ENCODE measurements at regions not wholly inside any gene's neighbourhood (a gene's known extent, or its start where the extent isn't known, plus 50 kb on each side); places are given as distances from the start of the nearest gene placed in this dataset.

DNA sequence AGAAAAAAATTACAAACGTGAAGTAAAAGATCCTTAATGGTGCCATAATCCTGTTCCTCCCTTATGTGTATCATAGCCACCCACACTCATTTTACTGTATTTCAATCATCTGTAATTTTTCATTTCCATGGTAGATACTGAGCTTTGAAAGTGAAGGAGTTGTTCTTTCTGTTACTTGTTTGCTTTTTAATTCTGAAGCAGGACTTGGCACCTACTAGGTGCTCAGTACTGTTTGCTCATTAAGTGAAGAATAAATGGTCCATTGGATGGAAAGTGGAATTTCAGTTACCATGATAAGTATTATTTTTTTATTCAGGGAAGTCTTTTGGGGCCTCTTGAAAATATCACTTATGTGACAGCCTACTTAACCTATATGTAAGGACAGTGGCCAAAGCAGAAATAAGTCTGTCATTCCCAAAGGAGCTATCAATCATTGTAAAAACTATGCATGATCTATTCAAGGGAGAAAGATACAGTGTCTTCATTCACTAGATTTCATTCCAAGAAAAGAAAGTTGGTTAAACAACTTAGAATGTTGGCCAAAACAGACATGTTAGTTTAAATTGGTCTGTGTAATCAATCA is 1244.4 kb upstream of the SEL1L start:
- Histone ChIP-seq H3K27me3 (replicated peaks; ENCODE audit: insufficient read depth) (no peaks in the 10 kb centered on the region), H2AFZ (no peak overlapping the region), H3K36me3 (ENCODE audit: low read depth) (no peaks in the 10 kb centered on the region), H4K20me1 (ENCODE audit: insufficient read depth) (no peaks in the 10 kb centered on the region), H3K9me3 (ENCODE audit: low read depth) (no peaks in the 10 kb centered on the region), H3K9ac (no peak overlapping the region), H3K9me2 (ENCODE audit: insufficient read depth) (no peaks in the 10 kb centered on the region), H3K4me2 (ENCODE audit: unreplicated experiment) (no peak overlapping the region), H3K4me1 (ENCODE audit: insufficient read depth) (no peaks in the 10 kb centered on the region), H3K27ac (no peak overlapping the region), H3K79me2 (ENCODE audit: insufficient read depth) (no peaks in the 10 kb centered on the region), H3F3A (ENCODE audit: insufficient read depth) (no peaks in the 10 kb centered on the region), H3K4me3 (no peak overlapping the region)
- WGBS, 2 experiments (ENCODE audit: low coverage in 1 of 2, low lambda C conversion rate in 2 of 2, missing lambda C conversion rate in 2 of 2), result 23 to 27% methylated on average over 1 of the region's 1 CpG
- no peak for DNase-seq
- TF ChIP-seq EZH2phosphoT487 (IDR thresholded peaks at IDR 0.05; ENCODE audit: insufficient read depth, low read depth), result no peak
- no peak for TF ChIP-seq EZH2 (IDR thresholded peaks at IDR 0.05; ENCODE audit: insufficient read depth, poor library complexity, severe bottlenecking)
- in situ Hi-C loops (cut with MboI), result no loop called here

DNA sequence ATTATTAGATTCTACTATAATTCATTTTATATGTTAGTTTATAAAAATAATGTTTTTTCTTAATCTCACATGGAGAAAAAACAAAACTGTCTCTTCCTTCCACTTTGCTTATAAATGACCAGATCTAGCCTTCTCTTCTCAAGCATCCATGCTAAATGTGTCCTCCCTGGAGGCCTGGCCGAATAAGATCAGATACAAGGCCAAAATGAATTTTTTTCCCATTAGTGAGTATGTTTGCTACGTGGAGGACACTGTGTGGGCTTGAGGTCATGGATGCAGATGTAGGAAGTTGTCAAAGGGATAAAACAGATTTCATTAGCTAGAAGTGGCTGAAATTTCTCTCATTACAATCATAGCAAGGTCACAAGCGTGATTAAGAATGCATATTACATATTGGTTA is 1244.9 kb upstream of the SEL1L start:
- 4 to 10% methylated on average over 3 of the region's 3 CpGs for WGBS, 2 experiments (ENCODE audit: low coverage in 1 of 2, low lambda C conversion rate in 2 of 2, missing lambda C conversion rate in 2 of 2)
- no peaks in the 10 kb centered on the region for H3K9me3 ChIP-seq (ENCODE audit: low read depth)
- no peak for DNase-seq

DNA sequence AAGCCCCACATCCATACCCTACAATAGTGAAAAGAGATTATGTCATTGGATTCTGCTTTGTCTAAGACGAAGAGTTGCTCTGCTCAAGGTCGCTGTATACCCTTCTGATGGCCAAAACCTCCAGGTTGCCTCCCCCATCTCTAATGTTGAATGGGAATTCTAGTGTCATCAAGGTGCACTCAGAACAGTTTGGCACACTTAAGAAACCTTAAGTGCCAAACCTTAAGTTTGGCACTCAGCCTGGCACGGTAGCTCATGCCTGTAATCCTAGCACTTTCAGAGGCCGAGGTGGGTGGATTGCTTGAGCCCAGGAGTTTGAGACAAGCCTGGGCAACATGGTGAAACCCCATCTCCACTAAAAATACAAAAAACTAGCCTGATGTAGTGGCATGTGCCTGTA is 1245.6 kb upstream of the SEL1L start:
- Histone ChIP-seq H3K9ac (no peak overlapping the region), H2AFZ (no peak overlapping the region), H3K9me2 (ENCODE audit: insufficient read depth) (no peaks in the 10 kb centered on the region), H3K4me1 (ENCODE audit: insufficient read depth) (no peaks in the 10 kb centered on the region), H3K36me3 (ENCODE audit: low read depth) (no peaks in the 10 kb centered on the region), H3K9me3 (ENCODE audit: low read depth) (no peaks in the 10 kb centered on the region), H3K27ac (no peak overlapping the region), H3K79me2 (ENCODE audit: insufficient read depth) (no peaks in the 10 kb centered on the region), H3K4me3 (no peak overlapping the region), H4K20me1 (ENCODE audit: insufficient read depth) (no peaks in the 10 kb centered on the region), H3F3A (ENCODE audit: insufficient read depth) (no peaks in the 10 kb centered on the region), H3K27me3 (replicated peaks; ENCODE audit: insufficient read depth) (no peaks in the 10 kb centered on the region), H3K4me2 (ENCODE audit: unreplicated experiment) (no peak overlapping the region)
- WGBS, 2 experiments (ENCODE audit: low coverage in 1 of 2, low lambda C conversion rate in 2 of 2, missing lambda C conversion rate in 2 of 2), result 38 to 42% methylated on average over 4 of the region's 4 CpGs
- no peak for TF ChIP-seq EZH2phosphoT487 (IDR thresholded peaks at IDR 0.05; ENCODE audit: insufficient read depth, low read depth)
- no peak for TF ChIP-seq EZH2 (IDR thresholded peaks at IDR 0.05; ENCODE audit: insufficient read depth, poor library complexity, severe bottlenecking)
- in situ Hi-C loops (cut with MboI), result no loop called here
- DNase-seq, result no peak

More for the DNA sequence above, 1244.9 kb upstream of the SEL1L start:
- H3K27me3 ChIP-seq (replicated peaks; ENCODE audit: insufficient read depth), result no peaks in the 10 kb centered on the region
- no peaks in the 10 kb centered on the region for H3F3A ChIP-seq (ENCODE audit: insufficient read depth)
- H3K4me3 ChIP-seq, result no peak overlapping the region
- H3K27ac ChIP-seq, result no peak overlapping the region
- no peaks in the 10 kb centered on the region for H3K36me3 ChIP-seq (ENCODE audit: low read depth)
- no peaks in the 10 kb centered on the region for H3K4me1 ChIP-seq (ENCODE audit: insufficient read depth)
- H3K9ac ChIP-seq, result no peak overlapping the region
- in situ Hi-C loops (cut with MboI), result no loop called here
- no peaks in the 10 kb centered on the region for H3K9me2 ChIP-seq (ENCODE audit: insufficient read depth)
- no peak overlapping the region for H3K4me2 ChIP-seq (ENCODE audit: unreplicated experiment)
- TF ChIP-seq EZH2 (IDR thresholded peaks at IDR 0.05; ENCODE audit: insufficient read depth, poor library complexity, severe bottlenecking), result no peak
- TF ChIP-seq EZH2phosphoT487 (IDR thresholded peaks at IDR 0.05; ENCODE audit: insufficient read depth, low read depth), result no peak
- H4K20me1 ChIP-seq (ENCODE audit: insufficient read depth), result no peaks in the 10 kb centered on the region
- H3K79me2 ChIP-seq (ENCODE audit: insufficient read depth), result no peaks in the 10 kb centered on the region
- no peak overlapping the region for H2AFZ ChIP-seq

DNA sequence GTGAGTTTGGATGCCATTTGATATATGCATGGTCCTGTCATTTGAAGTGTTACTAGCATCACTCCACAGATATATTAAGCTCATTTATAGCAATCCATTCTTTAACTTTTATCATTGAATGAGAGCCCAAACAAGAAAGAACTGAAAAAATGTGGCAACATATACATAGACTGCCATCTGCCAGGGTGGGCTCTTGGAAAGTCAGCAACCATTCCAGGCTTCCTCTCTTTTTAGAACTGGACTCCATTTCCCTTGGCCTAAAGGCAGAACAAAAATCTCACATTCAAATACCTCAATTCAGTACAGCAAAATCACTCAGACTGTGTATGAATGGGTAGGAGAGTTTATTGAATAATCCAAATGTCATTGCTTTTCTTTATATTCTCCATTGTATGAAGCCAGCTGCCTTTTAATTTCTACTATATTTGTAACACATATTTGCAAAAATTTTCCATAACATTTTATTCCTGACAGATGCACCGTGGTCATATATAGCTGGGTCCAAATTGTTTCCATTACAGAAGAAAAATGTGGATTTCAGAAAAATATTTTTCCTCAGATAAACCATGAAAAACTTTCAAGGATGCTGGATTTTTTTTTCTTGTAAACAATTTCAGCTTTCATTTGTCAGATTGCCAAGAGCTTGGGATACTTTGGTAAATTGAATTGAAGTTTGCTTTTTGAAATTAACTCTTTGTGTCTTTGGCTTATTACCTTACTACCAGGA is 1252.3 kb upstream of the SEL1L start:
- no peak for DNase-seq
- no peaks in the 10 kb centered on the region for H3K27me3 ChIP-seq (replicated peaks; ENCODE audit: insufficient read depth)
- H3K79me2 ChIP-seq (ENCODE audit: insufficient read depth), result no peaks in the 10 kb centered on the region
- H3K4me2 ChIP-seq (ENCODE audit: unreplicated experiment), result no peak overlapping the region
- TF ChIP-seq EZH2 (IDR thresholded peaks at IDR 0.05; ENCODE audit: insufficient read depth, poor library complexity, severe bottlenecking) (no peak), EZH2phosphoT487 (IDR thresholded peaks at IDR 0.05; ENCODE audit: insufficient read depth, low read depth) (no peak)
- 0% methylated on average over 1 of the region's 1 CpG for WGBS, 2 experiments (ENCODE audit: low coverage in 1 of 2, low lambda C conversion rate in 2 of 2, missing lambda C conversion rate in 2 of 2)
- no peak overlapping the region for H2AFZ ChIP-seq
- H3K9me3 ChIP-seq (ENCODE audit: low read depth), result no peaks in the 10 kb centered on the region
- H3K9me2 ChIP-seq (ENCODE audit: insufficient read depth), result no peaks in the 10 kb centered on the region
- no peaks in the 10 kb centered on the region for H4K20me1 ChIP-seq (ENCODE audit: insufficient read depth)
- no peaks in the 10 kb centered on the region for H3K36me3 ChIP-seq (ENCODE audit: low read depth)
- no peak overlapping the region for H3K27ac ChIP-seq
- no peaks in the 10 kb centered on the region for H3K4me1 ChIP-seq (ENCODE audit: insufficient read depth)
- no peak overlapping the region for H3K9ac ChIP-seq
- in situ Hi-C loops (cut with MboI), result no loop called here
- no peaks in the 10 kb centered on the region for H3F3A ChIP-seq (ENCODE audit: insufficient read depth)
- no peak overlapping the region for H3K4me3 ChIP-seq
